CD4-positive, alpha-beta T cell treated with Interleukin-10 for 1 hour (primary cell): ENCODE measurements at regions not wholly inside any gene's neighbourhood (a gene's known extent, or its start where the extent isn't known, plus 50 kb on each side); places are given as distances from the start of the nearest gene placed in this dataset.

ENCODE experiments used
- DNase-seq: peaks from one replicate; pipeline ENCODE4 v3.0.0-alpha.2; 2020

GRCh38 chr16:76913046-76913445 lies 277.9 kb upstream of the MON1B start:
- no peak for DNase-seq

GRCh38 chr16:76926042-76926441 lies 264.9 kb upstream of the MON1B start:
- DNase-seq: no peak

GRCh38 chr16:76926595-76926994 lies 264.4 kb upstream of the MON1B start:
- DNase-seq: no peak

- DNase-seq: no peak
Measured at GRCh38 chr16:76931186-76931585, 259.8 kb upstream of the MON1B start.

- no peak for DNase-seq
Measured at GRCh38 chr16:76932541-76933211, 258.3 kb upstream of the MON1B start.

- no peak for DNase-seq
Measured at GRCh38 chr16:76940251-76940650, 250.7 kb upstream of the MON1B start.

- no peak for DNase-seq
Measured at GRCh38 chr16:76941113-76941512, 249.9 kb upstream of the MON1B start.

GRCh38 chr16:76942089-76942488 lies 248.9 kb upstream of the MON1B start:
- DNase-seq: no peak

- no peak for DNase-seq
Measured at GRCh38 chr16:76943921-76944320, 247.1 kb upstream of the MON1B start.

- no peak for DNase-seq
Measured at GRCh38 chr16:76946879-76947278, 244.1 kb upstream of the MON1B start.

- DNase-seq: no peak
Measured at GRCh38 chr16:76947749-76948148, 243.2 kb upstream of the MON1B start.

- no peak for DNase-seq
Measured at GRCh38 chr16:76955629-76956028, 235.4 kb upstream of the MON1B start.

GRCh38 chr16:76956394-76956793 lies 234.6 kb upstream of the MON1B start:
- DNase-seq: no peak

- no peak for DNase-seq
Measured at GRCh38 chr16:76956841-76957240, 234.1 kb upstream of the MON1B start.

GRCh38 chr16:76959166-76959565 lies 231.8 kb upstream of the MON1B start:
- DNase-seq: no peak

GRCh38 chr16:76963614-76964315 lies 227.2 kb upstream of the MON1B start:
- DNase-seq: no peak

GRCh38 chr16:76964464-76965154 lies 226.4 kb upstream of the MON1B start:
- no peak for DNase-seq

GRCh38 chr16:76970087-76970744 lies 220.8 kb upstream of the MON1B start:
- DNase-seq: no peak

GRCh38 chr16:76970745-76971099 lies 220.3 kb upstream of the MON1B start:
- no peak for DNase-seq

GRCh38 chr16:76976101-76976500 lies 214.9 kb upstream of the MON1B start:
- no peak for DNase-seq

GRCh38 chr16:76976756-76977155 lies 214.2 kb upstream of the MON1B start:
- DNase-seq: no peak

- DNase-seq: no peak
Measured at GRCh38 chr16:76984196-76984595, 206.8 kb upstream of the MON1B start.

- no peak for DNase-seq
Measured at GRCh38 chr16:76985392-76986045, 205.5 kb upstream of the MON1B start.
